ENCODE measurements at regions not wholly inside any gene's neighbourhood (a gene's known extent, or its start where the extent isn't known, plus 50 kb on each side); places are given as distances from the start of the nearest gene placed in this dataset.

DNA sequence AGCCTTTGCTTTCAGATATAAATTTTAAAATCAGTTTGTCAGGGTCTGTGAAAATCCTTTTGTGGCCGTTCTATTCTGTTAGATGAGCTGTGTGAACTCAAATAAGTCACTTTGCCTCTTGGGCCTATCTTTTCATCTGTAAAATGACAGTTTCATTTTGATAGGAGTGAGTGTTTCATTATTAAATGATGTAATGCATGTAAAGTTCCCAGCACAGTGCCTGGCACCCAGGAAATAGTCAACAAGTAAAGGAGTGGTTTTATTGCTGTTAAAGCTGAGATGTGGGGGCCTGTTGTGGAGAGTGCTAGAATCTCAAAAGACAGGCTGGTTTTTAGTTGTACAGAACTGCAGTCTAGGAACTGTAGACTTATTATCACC lies 394.5 kb upstream of the CFAP20DC start:
- Histone ChIP-seq H3K36me3 (ENCODE audit: insufficient read depth, low read length) (no peaks in the 10 kb centered on the region), H3K9me3 (ENCODE audit: low read depth, low read length) (no peaks in the 10 kb centered on the region), H3K4me3 (no peak overlapping the region), H3K9ac (ENCODE audit: insufficient read length) (no peak overlapping the region), H3K27ac (no peak overlapping the region)
- DNase-seq (ENCODE audit: low read depth, low spot score): no peak
- TF ChIP-seq EZH2 (IDR thresholded peaks at IDR 0.05): no peak
- no peak for TF ChIP-seq FOXP2 (optimal IDR thresholded peaks at IDR 0.05; ENCODE audit: control extremely low read depth, extremely low read length, insufficient read depth)
- TF ChIP-seq POLR2AphosphoS5 (IDR thresholded peaks at IDR 0.05; ENCODE audit: borderline replicate concordance, low read depth, low read length): no peak

DNA sequence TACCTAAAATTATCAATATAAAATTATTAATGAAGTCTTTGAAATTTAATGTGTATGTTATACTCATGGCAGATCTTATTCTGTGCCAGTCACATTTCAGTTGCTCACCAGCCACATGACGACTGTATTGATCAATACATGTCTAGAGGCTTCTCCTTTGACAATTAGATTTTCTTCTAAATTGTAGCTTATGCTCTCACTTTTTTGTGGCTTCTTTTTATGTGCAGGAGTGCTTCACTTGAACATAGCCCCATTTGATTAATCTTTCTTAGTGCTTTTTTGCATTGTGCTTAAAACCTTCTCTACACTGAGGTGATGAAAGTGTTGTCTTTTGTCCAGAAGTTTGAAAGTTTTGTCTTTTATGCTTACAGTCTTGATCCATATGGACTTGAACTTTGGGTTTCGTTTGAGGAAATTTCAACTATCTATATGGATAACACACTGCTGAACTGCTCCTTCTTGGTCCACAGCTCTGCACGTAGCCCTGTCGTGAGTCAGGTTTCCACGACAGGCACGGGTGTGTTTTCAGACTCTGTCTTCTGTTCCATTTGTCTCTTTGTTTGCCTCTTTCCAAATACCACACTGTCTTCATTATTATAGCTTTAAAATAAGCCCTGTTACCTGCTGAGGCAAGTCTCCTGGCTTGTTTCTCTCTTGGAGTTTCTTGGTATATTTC lies 393.9 kb upstream of the CFAP20DC start:
- no peak for DNase-seq (ENCODE audit: low read depth, low spot score)
- H3K4me3 ChIP-seq: no peak overlapping the region

DNA sequence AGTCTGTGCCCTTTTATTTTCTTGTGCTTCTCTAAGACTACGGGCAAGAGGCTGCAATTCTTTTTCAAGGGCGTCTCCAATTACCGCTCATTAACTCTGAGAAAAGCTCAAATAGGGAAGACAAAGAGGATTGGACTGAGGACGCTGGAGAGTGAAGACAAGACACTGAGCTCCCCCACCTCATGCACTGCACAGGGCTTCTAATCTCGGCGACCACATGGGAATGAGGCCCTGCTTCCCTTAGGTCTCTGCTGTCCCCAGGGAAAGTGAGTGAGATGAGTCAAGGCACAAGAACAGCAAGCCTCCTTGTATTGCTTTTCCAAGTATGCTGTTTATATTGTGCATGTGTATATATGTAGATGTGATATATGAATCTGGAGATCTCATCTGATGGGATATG lies 392.2 kb upstream of the CFAP20DC start:
- TF ChIP-seq POLR2AphosphoS5 (IDR thresholded peaks at IDR 0.05; ENCODE audit: borderline replicate concordance, low read depth, low read length): no peak
- Histone ChIP-seq H3K9me3 (ENCODE audit: low read depth, low read length) (no peaks in the 10 kb centered on the region), H3K9ac (ENCODE audit: insufficient read length) (no peak overlapping the region), H3K27ac (no peak overlapping the region), H3K36me3 (ENCODE audit: insufficient read depth, low read length) (no peaks in the 10 kb centered on the region), H3K4me3 (no peak overlapping the region)
- no peak for DNase-seq (ENCODE audit: low read depth, low spot score)

More for the DNA sequence above, 393.9 kb upstream of the CFAP20DC start:
- TF ChIP-seq EZH2 (IDR thresholded peaks at IDR 0.05) (no peak), POLR2AphosphoS5 (IDR thresholded peaks at IDR 0.05; ENCODE audit: borderline replicate concordance, low read depth, low read length) (no peak), FOXP2 (optimal IDR thresholded peaks at IDR 0.05; ENCODE audit: control extremely low read depth, extremely low read length, insufficient read depth) (no peak)
- Histone ChIP-seq H3K36me3 (ENCODE audit: insufficient read depth, low read length) (no peaks in the 10 kb centered on the region), H3K27ac (no peak overlapping the region), H3K9ac (ENCODE audit: insufficient read length) (no peak overlapping the region), H3K9me3 (ENCODE audit: low read depth, low read length) (no peaks in the 10 kb centered on the region)

DNA sequence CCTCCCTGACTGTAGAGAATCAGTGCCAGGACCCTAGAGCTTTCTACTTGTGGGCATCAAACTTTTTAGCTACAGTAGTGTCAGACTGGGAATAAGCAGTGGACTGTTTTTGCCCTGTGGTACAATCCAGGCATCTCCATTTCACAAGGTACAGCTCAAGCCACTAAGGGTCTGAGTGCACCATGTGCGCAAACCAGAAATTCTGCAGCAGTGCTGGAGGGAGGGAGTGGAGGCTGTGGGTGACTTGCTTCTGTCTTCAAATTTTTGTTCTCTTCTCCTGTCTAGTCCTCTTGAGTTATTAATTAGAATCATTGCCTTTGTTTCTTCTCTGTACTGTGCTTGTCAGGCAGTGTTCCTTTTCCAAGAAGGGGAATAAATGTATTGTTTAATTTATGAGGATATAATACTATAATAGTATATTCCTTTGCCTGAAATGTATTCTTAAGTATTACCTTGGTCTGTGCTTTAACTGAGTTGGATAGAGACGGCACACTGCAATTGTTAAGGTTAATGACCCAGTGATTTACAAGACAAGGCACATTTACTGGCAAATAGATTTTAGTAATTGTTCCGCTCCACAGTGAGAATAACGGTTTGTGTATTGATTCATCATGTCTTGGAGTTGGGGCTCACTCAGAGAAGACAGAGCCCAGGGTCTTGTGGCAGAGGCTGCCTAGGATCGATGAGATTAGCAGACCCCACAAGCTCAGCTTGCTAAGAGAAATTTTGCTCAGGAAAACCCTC lies 390.6 kb upstream of the CFAP20DC start:
- no peak for DNase-seq (ENCODE audit: low read depth, low spot score)
- Histone ChIP-seq H3K4me3 (no peak overlapping the region), H3K27ac (no peak overlapping the region), H3K9me3 (ENCODE audit: low read depth, low read length) (no peaks in the 10 kb centered on the region), H3K9ac (ENCODE audit: insufficient read length) (no peak overlapping the region), H3K36me3 (ENCODE audit: insufficient read depth, low read length) (no peaks in the 10 kb centered on the region)
- TF ChIP-seq FOXP2 (optimal IDR thresholded peaks at IDR 0.05; ENCODE audit: control extremely low read depth, extremely low read length, insufficient read depth) (no peak), EZH2 (IDR thresholded peaks at IDR 0.05) (no peak), POLR2AphosphoS5 (IDR thresholded peaks at IDR 0.05; ENCODE audit: borderline replicate concordance, low read depth, low read length) (no peak)

DNA sequence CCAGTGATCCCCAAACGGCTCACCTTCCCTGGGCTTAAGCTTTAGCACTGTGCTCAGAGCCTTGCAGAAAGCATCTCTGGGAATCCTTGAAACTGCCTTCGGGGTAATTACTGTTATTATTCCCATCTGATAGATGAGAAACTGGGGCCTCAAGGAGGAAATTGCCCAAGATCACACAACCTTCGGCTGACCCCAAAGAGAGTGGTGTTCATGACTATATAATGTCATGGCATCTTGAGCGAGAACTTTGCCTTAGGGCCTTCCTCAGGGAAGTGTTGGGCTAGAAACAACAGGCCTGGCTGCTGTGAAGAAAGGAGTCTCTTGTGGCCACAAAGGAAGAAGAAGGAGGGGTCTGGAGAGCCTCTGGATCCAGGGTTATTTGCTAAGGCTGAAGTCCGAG lies 388.7 kb upstream of the CFAP20DC start:
- no peaks in the 10 kb centered on the region for H3K36me3 ChIP-seq (ENCODE audit: insufficient read depth, low read length)
- no peak overlapping the region for H3K9ac ChIP-seq (ENCODE audit: insufficient read length)
- DNase-seq (ENCODE audit: low read depth, low spot score): no peak
- no peak overlapping the region for H3K27ac ChIP-seq
- H3K9me3 ChIP-seq (ENCODE audit: low read depth, low read length): no peaks in the 10 kb centered on the region
- TF ChIP-seq FOXP2 (optimal IDR thresholded peaks at IDR 0.05; ENCODE audit: control extremely low read depth, extremely low read length, insufficient read depth) (no peak), POLR2AphosphoS5 (IDR thresholded peaks at IDR 0.05; ENCODE audit: borderline replicate concordance, low read depth, low read length) (no peak), EZH2 (IDR thresholded peaks at IDR 0.05) (no peak)
- H3K4me3 ChIP-seq: no peak overlapping the region

DNA sequence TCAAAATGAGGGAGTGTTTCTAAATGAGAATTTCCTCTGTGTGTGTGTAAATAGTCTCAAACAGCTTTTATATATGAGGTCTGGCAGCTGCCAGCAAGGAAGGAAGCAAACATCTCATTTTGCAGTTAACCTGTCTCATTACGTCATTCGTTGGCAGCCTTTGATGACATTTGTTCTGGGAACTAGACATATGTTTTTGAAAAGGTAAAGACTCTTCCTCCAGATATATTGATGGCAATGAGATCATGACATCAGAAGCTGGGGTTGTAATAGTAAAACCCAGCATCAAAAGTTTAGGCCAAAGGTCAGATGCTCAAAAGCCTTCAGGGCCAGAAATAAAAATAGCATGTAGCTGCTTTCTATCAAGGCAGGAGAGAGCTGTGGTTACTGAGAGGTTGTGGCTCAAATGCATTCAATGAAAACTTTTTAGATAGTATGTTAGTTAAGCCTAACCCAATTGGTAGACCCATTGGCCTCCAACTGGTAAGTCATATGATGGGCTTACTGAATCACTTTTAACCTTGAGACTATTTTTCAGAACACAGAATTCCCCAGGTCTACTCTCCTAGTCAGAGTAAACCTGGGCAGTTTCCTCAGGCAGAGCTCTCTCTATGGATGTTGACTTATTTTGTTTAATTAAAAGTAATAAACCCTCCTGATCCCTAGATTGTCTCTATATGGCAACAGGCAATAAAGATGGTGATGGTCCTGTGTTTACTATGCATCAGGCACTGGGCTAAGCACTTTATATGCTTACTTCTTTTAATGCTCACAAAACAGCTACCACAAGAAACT lies 386.5 kb upstream of the CFAP20DC start:
- DNase-seq (ENCODE audit: low read depth, low spot score): no peak
- TF ChIP-seq EZH2 (IDR thresholded peaks at IDR 0.05): no peak
- TF ChIP-seq POLR2AphosphoS5 (IDR thresholded peaks at IDR 0.05; ENCODE audit: borderline replicate concordance, low read depth, low read length): no peak
- no peak for TF ChIP-seq FOXP2 (optimal IDR thresholded peaks at IDR 0.05; ENCODE audit: control extremely low read depth, extremely low read length, insufficient read depth)
- Histone ChIP-seq H3K9ac (ENCODE audit: insufficient read length) (no peak overlapping the region), H3K4me3 (no peak overlapping the region), H3K36me3 (ENCODE audit: insufficient read depth, low read length) (no peaks in the 10 kb centered on the region), H3K9me3 (ENCODE audit: low read depth, low read length) (no peaks in the 10 kb centered on the region), H3K27ac (no peak overlapping the region)

DNA sequence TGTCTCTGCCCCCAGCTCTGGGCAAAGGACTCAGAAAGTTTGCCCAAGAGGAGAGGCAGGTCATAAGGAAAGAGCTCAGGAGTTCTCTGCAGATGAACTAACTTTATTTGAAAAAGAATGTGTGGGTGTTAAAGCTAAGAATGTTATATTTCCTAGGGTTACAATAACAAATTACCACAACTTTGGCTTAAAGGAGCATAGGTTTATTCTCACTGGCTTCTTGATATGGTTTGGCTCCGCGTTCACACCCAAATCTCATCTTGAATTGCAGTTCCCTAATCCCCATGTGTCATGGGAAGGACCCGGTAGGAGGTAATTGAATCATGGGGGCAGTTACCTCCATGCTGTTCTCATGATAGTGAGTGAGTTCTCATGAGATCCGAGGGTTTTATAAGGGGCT lies 383.7 kb upstream of the CFAP20DC start:
- no peak overlapping the region for H3K27ac ChIP-seq
- H3K4me3 ChIP-seq: no peak overlapping the region
- H3K36me3 ChIP-seq (ENCODE audit: insufficient read depth, low read length): no peaks in the 10 kb centered on the region
- DNase-seq (ENCODE audit: low read depth, low spot score): no peak
- H3K9ac ChIP-seq (ENCODE audit: insufficient read length): no peak overlapping the region
- H3K9me3 ChIP-seq (ENCODE audit: low read depth, low read length): no peaks in the 10 kb centered on the region
- TF ChIP-seq EZH2 (IDR thresholded peaks at IDR 0.05) (no peak), FOXP2 (optimal IDR thresholded peaks at IDR 0.05; ENCODE audit: control extremely low read depth, extremely low read length, insufficient read depth) (no peak), POLR2AphosphoS5 (IDR thresholded peaks at IDR 0.05; ENCODE audit: borderline replicate concordance, low read depth, low read length) (no peak)

DNA sequence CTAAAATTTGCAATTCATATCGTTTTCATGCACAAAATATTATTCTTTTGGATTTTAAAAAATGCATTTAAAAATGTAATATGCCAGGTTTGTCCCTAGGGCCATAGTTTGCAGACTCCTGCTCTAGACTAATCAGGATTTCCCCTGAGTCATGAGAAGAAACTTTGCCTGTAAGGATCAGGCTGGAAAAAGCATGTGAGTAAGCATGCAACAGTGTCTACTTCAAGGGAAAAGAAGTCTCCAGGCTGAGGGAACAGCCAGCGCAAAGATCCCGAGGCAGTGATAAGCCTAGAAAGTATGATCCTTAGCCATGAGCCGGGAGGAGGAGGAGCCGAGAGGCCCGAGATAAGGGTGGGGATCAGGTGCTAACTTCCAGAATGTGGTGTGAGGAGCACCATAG lies 382.8 kb upstream of the CFAP20DC start:
- Histone ChIP-seq H3K27ac (no peak overlapping the region), H3K9ac (ENCODE audit: insufficient read length) (no peak overlapping the region), H3K36me3 (ENCODE audit: insufficient read depth, low read length) (no peaks in the 10 kb centered on the region), H3K9me3 (ENCODE audit: low read depth, low read length) (no peaks in the 10 kb centered on the region), H3K4me3 (no peak overlapping the region)
- TF ChIP-seq EZH2 (IDR thresholded peaks at IDR 0.05): no peak
- TF ChIP-seq POLR2AphosphoS5 (IDR thresholded peaks at IDR 0.05; ENCODE audit: borderline replicate concordance, low read depth, low read length): no peak
- no peak for TF ChIP-seq FOXP2 (optimal IDR thresholded peaks at IDR 0.05; ENCODE audit: control extremely low read depth, extremely low read length, insufficient read depth)
- no peak for DNase-seq (ENCODE audit: low read depth, low spot score)
